ENCODE measurements at regions not wholly inside any gene's neighbourhood (a gene's known extent, or its start where the extent isn't known, plus 50 kb on each side); places are given as distances from the start of the nearest gene placed in this dataset.

GRCh38 chr10:23988006-23988405, 220.9 kb upstream of the KIAA1217 start:
- no peak overlapping the region for H3K4me3 ChIP-seq
- no peak overlapping the region for H3K27ac ChIP-seq

- no peak overlapping the region for H3K4me3 ChIP-seq
These were observed 214.4 kb upstream of the KIAA1217 start for GRCh38 chr10:23994459-23995046.

GRCh38 chr10:23999445-23999844, 209.5 kb upstream of the KIAA1217 start:
- Histone ChIP-seq H3K27ac (no peak overlapping the region), H3K4me3 (no peak overlapping the region)

More at GRCh38 chr10:23994459-23995046, 214.4 kb upstream of the KIAA1217 start:
- H3K27ac ChIP-seq: no peak overlapping the region

GRCh38 chr10:24000271-24000813, 208.6 kb upstream of the KIAA1217 start:
- H3K27ac ChIP-seq: no peak overlapping the region
- no peak overlapping the region for H3K4me3 ChIP-seq

- Histone ChIP-seq H3K4me3 (no peak overlapping the region), H3K27ac (no peak overlapping the region)
These were observed 202.2 kb upstream of the KIAA1217 start for GRCh38 chr10:24006741-24007140.

- H3K27ac ChIP-seq: no peak overlapping the region
- no peak overlapping the region for H3K4me3 ChIP-seq
These were observed 201.6 kb upstream of the KIAA1217 start for GRCh38 chr10:24007359-24007758.

GRCh38 chr10:24008164-24009091, 200.5 kb upstream of the KIAA1217 start:
- Histone ChIP-seq H3K4me3 (no peak overlapping the region), H3K27ac (peak overlapping the region in 2 of 21 experiments; percentile 20 to 54)

GRCh38 chr10:24009115-24009514, 199.8 kb upstream of the KIAA1217 start:
- peak overlapping the region in 2 of 21 experiments; percentile 14 to 54 for H3K27ac ChIP-seq
- no peak overlapping the region for H3K4me3 ChIP-seq

- Histone ChIP-seq H3K27ac (peak overlapping the region in 2 of 21 experiments; percentile 3 to 14), H3K4me3 (no peak overlapping the region)
These were observed 199.2 kb upstream of the KIAA1217 start for GRCh38 chr10:24009736-24010135.

GRCh38 chr10:24010436-24010970, 198.4 kb upstream of the KIAA1217 start:
- no peak overlapping the region for H3K27ac ChIP-seq
- H3K4me3 ChIP-seq: no peak overlapping the region

GRCh38 chr10:24012249-24012803, 196.6 kb upstream of the KIAA1217 start:
- H3K4me3 ChIP-seq: no peak overlapping the region
- H3K27ac ChIP-seq: no peak overlapping the region

GRCh38 chr10:24027107-24027506, 181.8 kb upstream of the KIAA1217 start:
- Histone ChIP-seq H3K4me3 (no peak overlapping the region), H3K27ac (no peak overlapping the region)

- no peak overlapping the region for H3K27ac ChIP-seq
These were observed 174.4 kb upstream of the KIAA1217 start for GRCh38 chr10:24034571-24034970.

GRCh38 chr10:24035761-24036160, 173.2 kb upstream of the KIAA1217 start:
- H3K4me3 ChIP-seq: no peak overlapping the region
- H3K27ac ChIP-seq: no peak overlapping the region

More at GRCh38 chr10:24034571-24034970, 174.4 kb upstream of the KIAA1217 start:
- H3K4me3 ChIP-seq: no peak overlapping the region

- Histone ChIP-seq H3K27ac (no peak overlapping the region), H3K4me3 (no peak overlapping the region)
These were observed 169.6 kb upstream of the KIAA1217 start for GRCh38 chr10:24039315-24039714.

- Histone ChIP-seq H3K4me3 (no peak overlapping the region), H3K27ac (no peak overlapping the region)
These were observed 169.0 kb upstream of the KIAA1217 start for GRCh38 chr10:24039897-24040296.

- no peak overlapping the region for H3K27ac ChIP-seq
- H3K4me3 ChIP-seq: no peak overlapping the region
These were observed 167.9 kb upstream of the KIAA1217 start for GRCh38 chr10:24041034-24041433.

- Histone ChIP-seq H3K4me3 (no peak overlapping the region), H3K27ac (no peak overlapping the region)
These were observed 167.1 kb upstream of the KIAA1217 start for GRCh38 chr10:24041834-24042233.

- H3K4me3 ChIP-seq: no peak overlapping the region
These were observed 166.1 kb upstream of the KIAA1217 start for GRCh38 chr10:24042884-24043283.

GRCh38 chr10:24046060-24046459, 162.9 kb upstream of the KIAA1217 start:
- H3K4me3 ChIP-seq: no peak overlapping the region
- no peak overlapping the region for H3K27ac ChIP-seq

More at GRCh38 chr10:24042884-24043283, 166.1 kb upstream of the KIAA1217 start:
- H3K27ac ChIP-seq: no peak overlapping the region

Measured in skin epidermis (tissue), 12 donors.